ENCODE measurements at regions not wholly inside any gene's neighbourhood (a gene's known extent, or its start where the extent isn't known, plus 50 kb on each side); places are given as distances from the start of the nearest gene placed in this dataset.

DNA sequence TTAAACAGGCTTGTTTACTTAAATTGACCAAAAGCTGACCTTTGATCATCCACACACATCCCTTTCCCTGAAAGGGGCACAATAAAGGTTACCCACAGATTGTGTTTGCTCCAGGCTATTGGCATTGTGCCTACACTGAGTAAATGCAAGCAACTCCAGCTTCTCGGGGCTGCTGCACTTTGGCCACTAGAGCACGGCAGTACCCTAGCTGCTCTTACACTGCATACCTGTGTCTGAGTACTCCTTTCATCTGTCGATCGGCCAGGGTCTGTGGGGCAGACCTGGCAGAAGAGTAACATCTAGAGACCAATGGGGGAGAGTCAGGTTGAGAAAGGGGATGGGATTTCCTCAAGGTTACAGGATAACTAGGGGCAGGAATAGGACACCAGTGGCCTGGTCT lies 281.9 kb upstream of the NMUR2 start:
- Mint-ChIP-seq H3K9me3 (peaks cover 3 to 11% (median 8%) of the 10 kb centered on the region in 7 donors), H3K4me1 (no peaks in the 10 kb centered on the region), H3K27ac (no peak overlapping the region), H3K4me3 (no peak overlapping the region), H3K27me3 (ENCODE audit: low read depth in 3 of 3) (no peaks in the 10 kb centered on the region), H3K36me3 (no peaks in the 10 kb centered on the region)
- Histone ChIP-seq H3K4me3 (replicated peaks in 1 of 3; ENCODE audit: low read depth in 2 of 3, low read length in 3 of 3) (no peak overlapping the region), H3K27ac (ENCODE audit: low read depth in 1 of 2, low read length in 2 of 2) (no peak overlapping the region), H3K4me1 (ENCODE audit: control insufficient read depth in 1 of 2, insufficient read depth in 2 of 2, low read length in 2 of 2) (no peaks in the 10 kb centered on the region), H2AFZ (ENCODE audit: insufficient read depth, low read depth, low read length, poor library complexity, severe bottlenecking) (no peak overlapping the region), H3K27me3 (ENCODE audit: control insufficient read depth in 2 of 2, insufficient read depth in 2 of 2, low read length in 2 of 2) (no peaks in the 10 kb centered on the region), H3K36me3 (replicated peaks in 1 of 2; ENCODE audit: control insufficient read depth in 1 of 2, insufficient read depth in 2 of 2, low read length in 2 of 2) (no peaks in the 10 kb centered on the region), H3K9me3 (replicated peaks in 1 of 2; ENCODE audit: control insufficient read depth in 1 of 2, insufficient read depth in 1 of 2, low read length in 2 of 2) (peaks cover 7 to 8% of the 10 kb centered on the region in 2 donors), H3K4me2 (replicated peaks; ENCODE audit: extremely low read depth, low read length, poor library complexity, severe bottlenecking) (no peak overlapping the region), H3K79me2 (ENCODE audit: insufficient read depth, low read length) (no peaks in the 10 kb centered on the region), H3K9ac (ENCODE audit: insufficient read depth, low read length, poor library complexity, severe bottlenecking) (no peak overlapping the region), H4K20me1 (ENCODE audit: insufficient read depth, low read length) (no peaks in the 10 kb centered on the region)
- 73% methylated on average over 3 of the region's 4 CpGs for WGBS (ENCODE audit: insufficient coverage)
- TF ChIP-seq, protein P1, sequence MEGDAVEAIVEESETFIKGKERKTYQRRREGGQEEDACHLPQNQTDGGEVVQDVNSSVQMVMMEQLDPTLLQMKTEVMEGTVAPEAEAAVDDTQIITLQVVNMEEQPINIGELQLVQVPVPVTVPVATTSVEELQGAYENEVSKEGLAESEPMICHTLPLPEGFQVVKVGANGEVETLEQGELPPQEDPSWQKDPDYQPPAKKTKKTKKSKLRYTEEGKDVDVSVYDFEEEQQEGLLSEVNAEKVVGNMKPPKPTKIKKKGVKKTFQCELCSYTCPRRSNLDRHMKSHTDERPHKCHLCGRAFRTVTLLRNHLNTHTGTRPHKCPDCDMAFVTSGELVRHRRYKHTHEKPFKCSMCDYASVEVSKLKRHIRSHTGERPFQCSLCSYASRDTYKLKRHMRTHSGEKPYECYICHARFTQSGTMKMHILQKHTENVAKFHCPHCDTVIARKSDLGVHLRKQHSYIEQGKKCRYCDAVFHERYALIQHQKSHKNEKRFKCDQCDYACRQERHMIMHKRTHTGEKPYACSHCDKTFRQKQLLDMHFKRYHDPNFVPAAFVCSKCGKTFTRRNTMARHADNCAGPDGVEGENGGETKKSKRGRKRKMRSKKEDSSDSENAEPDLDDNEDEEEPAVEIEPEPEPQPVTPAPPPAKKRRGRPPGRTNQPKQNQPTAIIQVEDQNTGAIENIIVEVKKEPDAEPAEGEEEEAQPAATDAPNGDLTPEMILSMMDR (IDR thresholded peaks at IDR 0.05) = no peak
- no peak for DNase-seq
- intact Hi-C loops (cut with micrococcal nuclease) = no loop called here

DNA sequence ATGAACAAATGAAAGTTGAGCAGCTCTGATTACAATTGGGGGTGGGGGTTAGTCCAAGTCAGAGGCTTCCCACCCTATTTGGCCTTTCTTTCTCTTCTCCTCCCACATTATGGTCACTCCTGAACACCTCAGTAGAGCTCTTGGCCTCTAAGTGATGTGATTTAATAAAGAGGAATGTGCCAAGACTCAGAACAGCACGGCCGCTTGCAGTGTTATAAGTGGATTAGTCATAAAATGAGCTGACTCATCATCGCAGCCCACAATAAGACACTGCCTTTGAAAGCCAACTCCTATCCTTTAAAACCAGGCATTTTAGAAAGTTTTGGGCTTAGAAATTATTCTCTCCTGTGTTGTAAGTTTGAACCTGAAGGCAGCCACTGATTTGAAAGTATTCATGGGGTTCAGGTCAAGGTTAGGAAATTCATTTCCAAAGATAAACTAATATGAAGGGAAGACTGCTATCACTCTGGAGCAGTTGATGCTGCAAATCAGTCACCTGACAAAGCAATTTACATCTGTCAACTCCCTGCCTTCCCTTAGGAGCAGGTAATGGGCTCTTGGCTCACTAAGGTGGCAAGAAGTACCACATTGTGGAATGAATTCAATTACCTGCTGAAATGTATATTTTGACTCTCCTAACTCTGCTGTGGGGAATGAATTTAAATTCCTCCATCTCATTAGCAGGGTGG lies 283.6 kb upstream of the NMUR2 start:
- Histone ChIP-seq H2AFZ (ENCODE audit: insufficient read depth, low read depth, low read length, poor library complexity, severe bottlenecking) (no peak overlapping the region), H3K9ac (ENCODE audit: insufficient read depth, low read length, poor library complexity, severe bottlenecking) (no peak overlapping the region), H3K9me3 (replicated peaks in 1 of 2; ENCODE audit: control insufficient read depth in 1 of 2, insufficient read depth in 1 of 2, low read length in 2 of 2) (peaks cover 7 to 8% of the 10 kb centered on the region in 2 donors), H3K4me3 (replicated peaks in 1 of 3; ENCODE audit: low read depth in 2 of 3, low read length in 3 of 3) (no peak overlapping the region), H3K4me1 (ENCODE audit: control insufficient read depth in 1 of 2, insufficient read depth in 2 of 2, low read length in 2 of 2) (no peaks in the 10 kb centered on the region), H3K27ac (ENCODE audit: low read depth in 1 of 2, low read length in 2 of 2) (no peak overlapping the region), H3K36me3 (replicated peaks in 1 of 2; ENCODE audit: control insufficient read depth in 1 of 2, insufficient read depth in 2 of 2, low read length in 2 of 2) (no peaks in the 10 kb centered on the region), H3K79me2 (ENCODE audit: insufficient read depth, low read length) (no peaks in the 10 kb centered on the region), H4K20me1 (ENCODE audit: insufficient read depth, low read length) (no peaks in the 10 kb centered on the region), H3K4me2 (replicated peaks; ENCODE audit: extremely low read depth, low read length, poor library complexity, severe bottlenecking) (no peak overlapping the region), H3K27me3 (ENCODE audit: control insufficient read depth in 2 of 2, insufficient read depth in 2 of 2, low read length in 2 of 2) (no peaks in the 10 kb centered on the region)
- WGBS (ENCODE audit: insufficient coverage) = no CpG with 5 or more reads among the region's 3 CpGs
- H3K9me3 Mint-ChIP-seq = peaks cover 3 to 14% (median 8%) of the 10 kb centered on the region in 7 donors
- H3K27ac Mint-ChIP-seq = no peak overlapping the region
- no peaks in the 10 kb centered on the region for H3K27me3 Mint-ChIP-seq (ENCODE audit: low read depth in 3 of 3)
- DNase-seq = no peak
- H3K4me1 Mint-ChIP-seq = no peaks in the 10 kb centered on the region
- H3K4me3 Mint-ChIP-seq = no peak overlapping the region
- TF ChIP-seq, protein P1 (IDR thresholded peaks at IDR 0.05) = no peak
- intact Hi-C loops (cut with micrococcal nuclease) = no loop called here
- no peaks in the 10 kb centered on the region for H3K36me3 Mint-ChIP-seq
